Effector CD8-positive, alpha-beta T cell (primary cell): ENCODE measurements at regions not wholly inside any gene's neighbourhood (a gene's known extent, or its start where the extent isn't known, plus 50 kb on each side); places are given as distances from the start of the nearest gene placed in this dataset.
"Not testable (repeated sequence)": the region's sequence is repeated elsewhere in the genome, so short reads cannot be mapped to it uniquely, and the experiment has no call there.

Experiments
- DNase-seq: peaks from one replicate; lab custom pipeline; 2025; lab: John Stamatoyannopoulos, UW

- no peak for DNase-seq
These were observed 73.4 kb downstream of the FGD2 start for GRCh38 chr6:37078814-37079213.

- DNase-seq, result no peak
These were observed 75.7 kb downstream of the FGD2 start for GRCh38 chr6:37081042-37081607.

DNA sequence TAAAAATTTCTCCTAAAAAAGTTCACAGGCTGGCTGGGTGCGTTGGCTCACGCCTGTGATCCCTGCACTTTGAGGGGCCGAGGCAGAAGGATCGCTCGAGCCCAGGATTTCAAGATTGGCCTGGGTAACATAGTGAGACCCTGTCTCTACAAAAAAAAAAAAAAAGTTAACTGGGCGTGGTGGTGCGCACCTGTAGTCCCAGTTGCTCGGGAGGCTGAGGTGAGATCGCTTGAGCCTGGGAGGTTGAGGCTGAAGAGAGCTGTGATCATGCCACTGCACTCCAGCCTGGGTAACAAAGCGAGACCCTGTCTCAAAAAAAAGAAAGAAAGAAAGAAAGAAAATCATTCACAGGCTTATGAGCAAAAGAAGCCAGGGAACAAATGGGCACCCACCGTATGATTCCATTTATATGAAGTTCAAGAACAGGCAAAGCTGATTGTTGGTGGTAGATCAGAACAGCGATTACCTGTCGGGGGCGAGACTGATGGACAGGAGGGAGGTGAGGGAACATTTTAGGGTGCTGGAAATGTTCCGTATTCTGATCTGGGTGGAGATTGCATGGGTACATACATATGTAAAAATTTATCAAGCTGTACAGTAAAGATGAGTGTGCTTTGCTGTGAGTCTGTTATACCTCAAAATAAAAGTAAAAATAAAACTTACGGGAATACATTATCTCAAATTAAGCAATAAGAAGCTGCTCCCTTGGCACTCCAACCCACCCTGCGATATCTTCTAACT, 77.1 kb downstream of the FGD2 start:
- DNase-seq, result no peak

DNA sequence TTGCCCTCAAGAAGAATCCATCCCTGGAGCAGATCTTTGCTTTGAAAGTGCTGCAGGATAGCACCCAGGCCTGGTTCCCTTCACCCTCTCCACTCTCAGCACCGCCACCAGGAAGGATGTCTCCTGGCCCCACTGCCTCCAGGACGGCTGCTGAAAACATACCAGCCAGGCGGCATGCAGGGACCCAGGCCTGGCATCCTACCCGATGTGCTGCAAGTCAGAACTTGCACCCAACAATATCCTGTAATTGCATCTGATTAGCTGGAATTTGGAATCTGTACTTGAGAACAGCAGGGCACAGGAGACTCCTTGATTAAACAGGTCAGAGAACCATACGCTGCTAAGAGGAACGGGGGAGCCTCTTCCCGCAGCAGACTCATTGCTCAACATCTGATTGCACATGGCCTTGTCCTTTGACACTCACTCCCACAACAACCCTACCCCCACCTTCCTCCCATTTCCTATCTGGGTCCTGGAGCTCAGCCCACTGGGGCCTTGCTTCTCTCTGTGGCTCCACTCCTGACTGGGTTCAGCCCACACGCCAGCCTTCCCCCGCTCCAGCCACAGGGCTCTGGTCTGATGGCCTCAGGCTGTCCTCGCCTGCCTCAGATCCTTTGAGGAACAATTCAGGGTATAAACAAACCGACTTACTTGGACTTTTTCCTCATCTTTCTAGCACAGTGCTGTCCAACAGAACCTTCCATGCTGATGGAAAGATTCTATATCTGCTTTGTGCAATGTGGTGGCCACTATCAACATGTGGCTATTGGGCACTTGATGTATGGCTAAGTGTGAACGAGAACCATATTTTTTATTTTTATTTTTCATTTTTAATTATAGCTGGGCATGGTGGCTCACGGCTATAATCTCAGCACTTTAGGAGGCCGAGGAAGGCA, 78.0 kb downstream of the FGD2 start:
- DNase-seq, result no peak

GRCh38 chr6:37084665-37085064, 79.2 kb downstream of the FGD2 start:
- DNase-seq, result not testable (repeated sequence)

GRCh38 chr6:37085198-37085597, 79.7 kb downstream of the FGD2 start:
- no peak for DNase-seq

DNA sequence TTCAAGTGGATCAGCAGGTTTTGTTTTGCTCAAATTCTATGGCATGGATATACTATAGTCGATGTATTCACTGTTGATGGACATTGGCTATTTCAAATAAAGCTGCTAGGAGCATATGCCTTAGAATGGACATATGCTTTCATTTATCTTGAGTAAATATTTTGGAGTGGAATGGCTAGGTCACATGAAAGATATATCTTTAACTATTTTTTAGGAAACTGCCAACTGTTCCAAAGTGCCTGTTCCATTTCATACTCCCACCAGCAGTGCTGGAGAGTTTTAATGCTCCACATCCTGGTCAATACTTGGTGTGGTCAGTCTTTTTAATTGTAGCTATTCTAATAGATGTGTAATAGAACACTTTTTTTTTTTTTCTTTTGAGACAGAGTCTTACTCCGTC, 81.1 kb upstream of the PIM1 start:
- DNase-seq, result no peak

DNA sequence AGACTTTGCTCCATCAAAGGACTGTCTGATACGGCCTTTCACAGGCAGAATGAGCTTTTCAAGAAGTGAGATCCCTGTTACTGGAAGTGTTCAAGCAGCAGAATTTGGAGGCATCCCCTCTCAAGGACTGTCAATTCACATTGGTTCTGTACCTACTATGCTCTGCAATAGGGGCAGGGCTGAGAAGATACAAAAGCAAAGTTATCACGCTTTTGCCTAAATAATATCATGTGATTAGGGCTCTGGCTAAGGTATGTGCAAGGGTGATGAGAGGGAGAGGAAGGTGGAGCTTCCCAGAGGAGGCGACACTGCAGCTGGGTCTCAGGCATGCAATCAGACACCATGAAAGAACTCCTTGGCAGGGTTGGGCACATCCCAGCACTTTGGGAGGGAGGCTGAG, 80.2 kb upstream of the PIM1 start:
- no peak for DNase-seq

DNA sequence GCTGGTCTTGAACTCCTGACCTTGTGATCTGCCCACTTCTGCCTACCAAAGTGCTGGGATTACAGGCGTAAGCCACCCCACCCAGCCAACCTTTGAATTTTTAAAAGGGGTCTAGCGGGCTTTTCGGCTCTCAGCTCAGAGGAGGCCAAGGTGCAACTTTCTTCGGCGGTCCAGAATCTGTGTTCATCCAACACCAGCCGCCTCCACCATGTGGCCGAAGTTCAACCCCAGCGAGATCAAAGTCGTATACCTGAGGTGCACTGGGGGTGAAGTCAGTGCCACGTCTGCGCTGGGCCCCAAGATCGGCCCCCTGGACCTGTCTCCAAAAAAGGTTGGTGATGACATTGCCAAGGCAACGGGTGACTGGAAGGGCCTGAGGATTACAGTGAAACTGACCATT, 78.8 kb upstream of the PIM1 start:
- not testable (repeated sequence) for DNase-seq

DNA sequence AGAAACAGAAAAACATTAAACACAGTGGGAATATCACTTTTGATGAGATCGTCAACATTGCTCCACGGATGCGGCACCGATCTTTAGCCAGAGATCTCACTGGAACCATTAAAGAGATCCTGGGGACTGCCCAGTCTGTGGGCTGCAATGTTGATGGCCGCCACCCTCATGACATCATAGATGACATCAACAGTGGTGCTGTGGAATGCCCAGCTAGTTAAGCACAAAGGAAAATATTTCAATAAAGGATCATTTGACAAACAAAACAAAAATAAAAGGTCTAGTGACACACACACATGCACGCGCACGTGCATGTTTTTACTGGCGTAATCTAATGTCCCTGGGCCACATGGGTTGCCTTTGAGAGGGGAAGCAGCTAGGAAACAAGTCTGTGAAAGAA, 78.4 kb upstream of the PIM1 start:
- not testable (repeated sequence) for DNase-seq

DNA sequence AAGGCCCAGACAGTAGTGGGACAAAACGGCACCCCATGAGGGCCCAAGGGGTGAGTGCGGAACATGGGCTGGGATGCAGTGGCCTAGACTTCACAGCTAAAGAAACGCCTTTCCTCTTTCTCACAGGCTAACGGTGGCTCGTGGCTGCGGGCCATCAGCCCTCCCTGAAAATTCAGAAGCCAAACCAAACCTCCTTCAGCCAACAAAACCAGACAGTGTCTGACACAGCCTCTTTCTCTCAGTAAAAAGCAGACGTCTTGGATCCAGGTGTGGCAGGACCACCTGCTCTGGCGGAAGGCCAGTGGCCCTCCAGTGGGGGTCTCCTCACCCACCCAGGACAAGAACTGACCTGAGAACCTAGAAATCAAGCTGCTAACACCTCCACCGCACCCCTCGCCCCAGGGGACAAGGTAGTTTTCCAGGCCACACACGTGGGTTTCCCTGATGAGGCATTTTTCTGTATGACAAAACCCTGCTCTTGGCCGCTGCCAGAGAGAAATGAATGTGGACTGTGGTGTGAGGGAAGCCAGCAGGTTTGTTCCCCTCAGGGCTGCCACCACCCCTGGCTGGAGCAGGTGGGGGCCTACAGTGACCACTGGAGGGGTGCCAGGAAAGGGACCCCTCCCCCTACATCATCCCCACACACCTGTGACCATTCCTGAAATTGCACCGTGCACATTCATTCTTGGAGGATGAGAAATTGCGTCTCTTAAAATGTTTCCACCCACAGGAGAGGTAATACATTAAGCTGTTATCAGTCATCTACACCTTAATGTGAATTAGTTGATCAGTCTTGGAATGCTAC, 76.8 kb upstream of the PIM1 start:
- no peak for DNase-seq

GRCh38 chr6:37093728-37094069, 76.3 kb upstream of the PIM1 start:
- no peak for DNase-seq

GRCh38 chr6:37095997-37096396, 74.0 kb upstream of the PIM1 start:
- DNase-seq, result no peak

GRCh38 chr6:37097335-37097734, 72.6 kb upstream of the PIM1 start:
- DNase-seq, result no peak

DNA sequence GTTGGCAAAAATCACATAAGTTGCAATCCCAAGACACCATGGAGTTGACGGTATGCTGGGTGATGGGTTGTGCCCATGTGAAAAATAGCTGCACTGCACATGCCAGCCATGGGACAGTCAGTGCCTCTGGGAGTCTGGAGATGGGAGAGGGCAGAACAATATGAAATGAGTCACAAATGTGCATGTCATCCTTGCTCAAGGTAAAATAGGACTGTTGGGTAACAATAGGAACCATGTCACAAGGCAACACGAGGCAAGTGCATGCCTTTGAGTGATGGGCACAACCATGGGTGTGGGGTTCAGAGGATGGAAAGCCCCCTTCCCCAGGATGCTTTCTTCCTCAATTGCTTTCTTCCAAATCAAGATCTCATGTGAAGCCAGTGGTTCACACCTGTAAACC, 70.5 kb upstream of the PIM1 start:
- DNase-seq, result no peak

DNA sequence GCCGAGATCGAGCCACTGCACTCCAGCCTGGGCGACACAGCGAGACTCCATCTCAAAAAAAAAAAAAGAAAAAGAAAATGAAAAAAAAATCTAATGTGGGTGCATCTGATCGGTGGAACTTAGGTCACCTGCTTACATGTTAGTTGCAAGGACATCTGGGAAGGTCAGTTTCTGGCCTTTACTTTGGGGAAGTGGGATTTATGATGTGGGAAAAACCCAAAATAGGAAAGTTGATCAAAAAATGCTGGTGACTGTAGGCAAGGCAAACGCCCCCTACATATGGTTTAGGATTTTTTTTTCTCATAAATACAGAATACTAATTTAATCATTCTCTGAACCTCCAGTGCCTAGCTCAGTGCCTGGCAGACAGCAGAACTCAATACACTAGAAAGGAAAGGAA, 69.2 kb upstream of the PIM1 start:
- no peak for DNase-seq

DNA sequence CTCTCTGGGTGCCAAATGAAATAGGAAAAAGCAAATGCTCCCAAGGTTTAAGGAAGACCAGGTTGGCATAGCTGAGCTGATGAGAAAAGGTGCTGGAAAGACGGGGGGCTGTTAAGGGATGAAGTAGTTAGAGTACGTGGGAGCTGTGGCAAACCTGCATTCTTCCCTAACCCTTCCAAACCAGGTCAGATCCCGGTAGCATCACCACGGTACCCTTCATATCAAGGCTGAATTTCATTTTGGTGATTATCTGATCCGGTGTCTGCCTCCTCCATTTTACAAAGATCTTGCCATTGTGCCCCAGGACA, 68.0 kb upstream of the PIM1 start:
- no peak for DNase-seq

GRCh38 chr6:37102299-37103168, 67.4 kb upstream of the PIM1 start:
- peak; percentile 36 for DNase-seq

- DNase-seq, result no peak
These were observed 66.5 kb upstream of the PIM1 start for GRCh38 chr6:37103169-37104039.

DNA sequence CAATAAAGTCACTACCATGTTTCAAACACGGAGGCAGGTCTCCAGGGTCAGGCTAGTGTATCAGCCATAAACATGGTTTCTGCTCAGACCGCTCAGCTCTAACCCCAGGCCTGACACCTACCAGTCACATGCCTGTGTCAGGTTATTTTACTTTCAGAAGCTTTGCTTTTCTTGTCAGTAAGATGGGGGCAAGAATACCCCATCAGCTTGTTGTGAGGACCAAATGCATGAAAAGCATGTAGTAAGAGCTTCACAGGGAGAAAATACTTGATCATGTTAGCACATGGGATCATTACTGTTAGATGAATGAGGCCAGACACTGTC, 65.2 kb upstream of the PIM1 start:
- DNase-seq, result no peak
